HG03558 (cell line): ENCODE measurements at regions not wholly inside any gene's neighbourhood (a gene's known extent, or its start where the extent isn't known, plus 50 kb on each side); places are given as distances from the start of the nearest gene placed in this dataset.
"Not testable (repeated sequence)": the region's sequence is repeated elsewhere in the genome, so short reads cannot be mapped to it uniquely, and the experiment has no call there.

ENCODE experiments used
- ATAC-seq: cut with Tn5 transposase; IDR thresholded peaks from one replicate; pipeline ENCODE4 v1.9.1; 2021; ENCODE audit warnings: moderate number of reproducible peaks; ENCODE audit not compliant: unreplicated experiment; ENCODE audit errors: extremely low read depth

DNA sequence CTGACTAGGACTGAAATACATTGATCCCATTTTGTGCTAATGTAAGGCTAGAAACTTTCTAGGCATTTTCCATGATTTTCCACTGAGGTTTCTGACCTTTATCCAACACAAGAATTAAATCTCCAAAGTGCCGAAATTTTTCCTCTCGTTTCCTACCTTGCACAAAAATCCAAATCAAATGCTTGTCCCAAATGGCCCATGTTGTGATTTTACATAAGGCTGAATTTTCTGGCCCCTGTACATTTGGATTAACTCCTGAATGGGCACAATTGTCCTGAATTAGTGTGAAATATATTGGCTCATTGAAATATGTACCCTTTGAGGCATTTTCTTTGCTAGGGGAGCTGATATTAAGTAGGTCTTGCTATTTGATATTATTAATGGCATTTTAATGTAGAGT lies 105.6 kb upstream of the CBLB start:
- no peak for ATAC-seq

DNA sequence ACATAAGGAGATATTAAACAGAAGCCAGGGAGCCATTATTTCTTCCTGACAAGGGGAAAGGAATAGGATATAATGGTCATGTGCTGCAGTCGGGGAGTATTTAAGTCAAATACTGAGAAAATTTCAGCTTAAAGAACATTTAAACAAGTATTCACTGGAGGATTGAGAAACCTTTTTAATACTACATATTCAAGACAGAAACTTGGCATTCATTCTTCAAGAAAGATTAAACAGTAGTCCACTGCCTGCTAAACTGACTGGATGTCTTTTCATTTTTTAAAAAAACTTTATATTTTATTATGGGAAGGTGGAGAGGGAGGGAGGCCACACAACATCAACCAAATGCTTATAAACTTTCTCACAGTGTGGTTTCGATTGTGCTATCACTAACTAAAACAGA lies 107.4 kb upstream of the CBLB start:
- no peak for ATAC-seq

DNA sequence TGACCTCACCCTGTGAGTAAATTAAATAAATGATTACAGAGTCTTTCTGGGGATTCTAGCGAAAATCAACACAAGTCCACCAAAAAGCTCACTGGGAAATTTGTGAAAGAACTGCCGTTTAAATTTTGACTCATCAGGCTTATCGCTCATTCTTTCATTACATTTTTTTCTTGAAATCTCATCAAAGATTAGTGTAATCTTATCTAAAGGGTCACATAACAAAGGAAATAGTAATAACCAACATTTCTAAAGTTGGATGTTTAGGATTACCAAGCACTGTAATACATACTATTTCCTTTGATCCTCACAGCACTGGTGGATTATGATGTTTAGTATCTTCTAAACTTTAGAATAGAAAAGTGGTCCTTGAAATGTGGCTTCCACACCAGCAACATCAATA lies 111.1 kb upstream of the CBLB start:
- no peak for ATAC-seq

GRCh38 chr3:105982207-105982606 lies 113.4 kb upstream of the CBLB start:
- ATAC-seq = no peak

DNA sequence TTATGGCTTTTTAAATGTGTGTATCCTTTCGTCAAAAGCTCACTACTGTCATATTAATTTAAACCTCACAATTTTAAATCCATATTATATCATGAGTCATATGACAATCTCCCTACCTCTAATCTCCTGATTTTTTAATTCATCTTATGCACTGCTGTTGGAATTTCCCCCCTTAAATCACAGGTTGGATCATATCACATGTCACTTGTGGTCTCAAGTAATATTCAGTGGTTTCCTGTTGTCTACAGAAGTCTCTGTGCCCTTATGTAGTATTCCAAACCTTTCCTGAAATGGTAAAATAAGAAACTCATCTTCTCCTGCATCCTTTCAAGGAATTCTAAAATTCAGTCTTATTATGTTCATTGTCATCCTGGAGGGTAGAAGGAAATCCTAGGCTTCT lies 116.0 kb upstream of the CBLB start:
- no peak for ATAC-seq

DNA sequence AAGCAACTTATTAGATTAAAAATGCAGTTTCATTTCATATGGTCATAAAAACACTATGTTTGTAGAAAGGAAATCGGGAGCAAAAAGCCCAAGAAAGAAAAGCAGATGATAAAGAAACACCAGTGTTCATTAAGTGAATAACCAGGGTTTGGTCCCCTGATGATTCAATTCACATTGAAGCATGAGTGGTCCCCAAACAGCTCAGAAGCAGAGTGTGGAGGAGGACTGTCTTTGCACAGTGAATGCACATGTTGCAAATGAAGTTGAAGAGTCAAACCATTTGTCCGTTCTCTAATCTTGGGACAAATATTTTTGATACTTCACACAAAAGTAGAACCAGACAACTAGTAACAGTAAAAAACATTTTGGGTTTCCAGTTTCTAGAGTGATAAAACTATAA lies 117.5 kb upstream of the CBLB start:
- not testable (repeated sequence) for ATAC-seq

GRCh38 chr3:105987809-105988208 lies 119.0 kb upstream of the CBLB start:
- ATAC-seq = no peak

DNA sequence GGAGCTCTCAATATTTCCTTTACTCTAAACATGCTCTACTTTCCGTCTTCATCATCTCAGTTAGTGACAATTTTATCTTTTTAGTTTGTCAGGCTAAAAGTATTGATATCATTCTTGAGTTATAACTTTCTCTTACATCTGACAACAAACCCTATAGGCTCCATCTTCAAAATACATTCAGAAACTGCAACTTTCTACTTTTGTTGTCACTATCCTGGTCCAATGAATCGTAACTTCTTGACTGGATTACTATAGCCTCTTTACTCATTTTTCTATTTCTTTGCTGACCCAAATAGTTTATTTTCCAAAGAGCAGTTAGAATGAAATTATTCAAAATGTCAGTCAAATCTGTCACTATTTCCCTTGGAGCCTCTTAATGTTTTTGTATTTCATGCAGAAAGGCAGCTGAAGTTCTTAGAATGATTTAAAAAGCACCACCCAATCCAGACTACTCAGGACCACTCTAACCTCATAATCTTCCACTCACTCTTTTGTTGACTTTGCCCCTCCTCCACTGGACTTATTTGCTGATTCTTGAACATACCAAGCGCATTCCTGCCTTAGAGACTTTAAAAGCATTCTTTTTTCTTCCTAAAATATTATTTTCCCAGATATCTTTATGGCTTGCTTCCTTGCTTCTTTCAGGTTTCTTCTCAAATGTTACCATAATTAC lies 119.9 kb upstream of the CBLB start:
- no peak for ATAC-seq

DNA sequence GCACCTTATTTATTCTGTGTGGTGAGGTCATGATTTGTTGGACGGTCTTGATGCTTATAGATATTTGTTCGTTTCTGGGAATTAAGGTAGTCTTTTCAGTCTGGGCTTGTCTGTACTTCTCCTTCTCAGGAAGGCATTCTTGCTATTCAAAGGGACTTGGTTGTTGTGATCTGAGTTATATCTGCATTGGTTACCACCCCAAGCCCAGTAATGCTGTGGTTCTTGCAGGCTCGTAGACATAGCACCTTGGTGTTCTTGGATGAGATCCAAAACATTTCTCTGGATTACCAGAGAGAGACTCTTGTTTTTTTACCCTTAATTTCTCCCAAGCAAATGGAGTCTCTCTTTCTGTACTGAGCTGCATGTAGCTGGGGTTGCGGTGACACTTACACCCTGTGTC lies 128.0 kb upstream of the CBLB start:
- no peak for ATAC-seq

DNA sequence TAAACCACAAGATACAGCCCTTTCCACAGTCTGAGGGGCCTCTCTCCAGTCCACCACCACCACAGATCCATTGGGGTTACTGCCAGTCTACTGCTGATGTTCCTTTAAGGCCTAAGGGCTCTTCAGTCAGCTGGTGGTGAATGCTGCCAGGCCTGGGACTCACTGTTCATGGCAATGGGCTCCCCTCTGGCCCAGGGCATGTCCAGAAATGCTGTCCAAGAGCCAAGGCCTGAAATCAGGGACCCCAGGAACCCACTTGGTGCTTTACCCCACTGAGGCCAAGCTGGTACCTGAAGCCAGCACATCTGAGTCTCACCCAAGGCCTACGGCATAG lies 128.6 kb upstream of the CBLB start:
- no peak for ATAC-seq

DNA sequence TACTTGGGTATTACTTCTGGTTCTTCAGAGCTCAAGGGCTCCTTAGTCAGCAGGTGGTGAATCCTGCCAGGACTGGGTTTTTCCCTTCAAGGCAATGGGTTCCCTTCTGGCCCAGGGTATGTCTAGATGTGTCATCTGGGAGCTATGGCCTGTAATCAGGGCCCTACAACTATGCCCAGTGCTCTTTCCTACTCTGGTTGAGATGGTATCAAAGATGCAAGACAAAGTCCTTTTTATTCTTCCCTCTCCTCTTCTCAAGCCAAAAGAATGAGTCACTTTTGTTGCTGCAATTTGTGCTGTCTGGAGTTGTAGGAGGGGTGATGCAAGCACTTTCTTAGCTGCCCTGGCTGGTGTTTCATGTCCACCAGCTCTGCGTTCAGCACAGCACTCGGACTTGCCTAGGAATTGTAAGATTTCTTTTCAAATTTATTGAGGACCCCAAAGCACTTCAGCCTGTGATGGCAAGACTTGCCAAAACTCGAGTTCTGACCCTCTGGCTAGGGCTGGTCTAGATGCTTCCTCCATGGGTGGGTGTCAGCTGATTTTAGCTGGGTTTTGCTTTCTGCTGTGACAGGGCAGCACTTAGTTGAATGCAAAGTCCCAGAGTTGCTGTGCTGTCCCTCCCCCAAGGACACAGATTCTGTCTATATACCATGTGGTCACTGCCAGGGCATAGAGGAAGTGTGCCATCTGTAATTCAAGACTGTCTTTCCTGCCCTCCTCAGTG lies 129.2 kb upstream of the CBLB start:
- no peak for ATAC-seq

DNA sequence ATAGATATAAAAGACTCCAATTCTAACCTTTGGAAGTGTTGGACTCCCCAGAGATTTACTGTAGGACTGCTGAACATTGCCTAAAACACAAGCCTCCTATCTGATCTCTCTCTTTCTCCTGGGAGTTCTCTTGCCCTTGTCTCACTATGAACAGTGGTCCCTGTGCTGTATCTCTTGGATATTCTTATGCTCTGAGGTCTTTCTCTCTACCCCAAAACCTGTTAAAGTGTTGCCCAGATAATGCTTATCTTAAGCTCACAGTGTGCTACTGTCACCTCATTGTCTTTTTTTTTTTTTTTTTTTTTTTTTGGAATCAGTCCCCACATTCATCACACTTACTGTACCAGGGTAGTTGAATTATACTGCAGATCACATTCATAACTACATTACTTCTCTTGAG lies 131.0 kb upstream of the CBLB start:
- ATAC-seq = no peak

DNA sequence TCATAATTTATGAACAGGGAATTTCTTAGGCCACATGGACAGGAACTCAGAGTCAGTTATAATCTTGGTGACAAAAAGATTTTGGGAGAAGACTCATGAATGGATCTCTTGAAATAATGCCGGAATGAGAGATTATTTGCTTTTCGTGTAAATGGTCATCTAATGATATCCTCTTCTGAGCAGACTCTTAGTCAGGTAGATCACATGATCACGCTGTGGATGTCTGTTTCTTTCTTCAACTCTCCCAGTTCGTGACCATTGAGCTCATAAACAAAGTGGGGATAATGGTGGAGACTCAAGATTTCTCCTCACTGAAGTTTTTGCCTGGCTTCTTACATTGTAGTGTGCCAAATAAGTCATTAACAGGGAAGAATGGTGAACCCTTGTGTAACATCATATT lies 133.1 kb upstream of the CBLB start:
- ATAC-seq = no peak

DNA sequence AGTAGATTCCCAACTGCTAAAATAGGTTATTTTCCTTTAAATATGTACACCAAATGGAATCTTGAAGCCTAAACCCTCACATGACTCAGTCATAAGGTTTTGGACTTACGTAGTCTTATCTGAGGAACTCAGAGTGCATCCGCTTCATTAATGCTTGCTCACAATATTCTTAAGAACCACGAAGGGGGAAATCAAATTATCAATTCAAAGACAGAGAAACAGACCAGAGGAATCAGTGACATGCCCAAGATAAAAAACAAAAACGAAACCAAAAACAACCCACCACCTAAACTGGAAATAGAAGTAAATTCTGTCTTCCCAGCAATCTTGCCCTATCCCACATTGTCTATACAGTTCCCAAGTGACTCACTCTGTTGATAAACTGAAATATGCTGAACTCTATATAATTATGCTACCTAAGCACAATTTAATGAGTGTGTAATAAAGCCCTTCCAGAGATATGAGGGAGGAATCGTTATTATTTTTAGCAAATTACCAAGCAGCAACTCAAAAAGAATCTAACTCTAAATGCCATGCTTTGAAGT lies 135.4 kb upstream of the CBLB start:
- ATAC-seq = no peak

DNA sequence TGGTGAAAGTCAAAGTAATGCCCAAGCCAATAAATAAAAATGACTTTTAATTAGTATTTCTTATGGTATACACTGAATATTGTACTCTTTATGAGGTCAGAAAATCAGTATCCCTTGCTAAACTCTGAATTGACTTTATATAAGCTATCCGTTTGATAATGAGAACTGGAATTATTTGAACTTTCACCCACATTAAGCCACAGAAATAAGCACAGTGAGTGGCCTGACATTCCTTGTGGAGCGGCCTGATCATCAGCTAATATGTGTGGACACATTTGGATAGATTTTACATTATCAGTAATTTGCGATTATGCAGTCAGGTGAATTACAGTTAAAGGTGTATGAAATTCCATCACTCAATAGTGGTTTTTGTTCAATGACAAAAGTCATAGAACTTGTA lies 136.0 kb upstream of the CBLB start:
- ATAC-seq = no peak

- ATAC-seq = no peak
These were observed 137.2 kb upstream of the CBLB start for GRCh38 chr3:106006001-106006400.

DNA sequence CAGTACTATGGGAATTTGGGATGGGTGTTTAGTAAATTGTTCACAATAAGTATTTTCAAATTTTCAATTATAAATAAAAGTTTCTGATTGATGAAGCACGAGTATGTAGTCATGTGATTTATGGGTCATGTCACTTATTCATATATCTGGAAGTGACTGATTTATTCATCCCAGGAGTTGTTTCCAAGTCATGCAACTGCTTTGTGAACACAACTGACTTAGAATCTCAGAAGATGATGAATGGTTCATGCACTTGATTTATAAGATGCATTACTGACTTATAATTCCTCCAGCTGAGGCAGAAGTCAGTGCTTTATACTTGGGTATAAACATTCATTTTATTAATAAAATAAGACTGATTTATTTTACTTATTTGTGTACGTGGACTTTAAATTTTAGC lies 137.8 kb upstream of the CBLB start:
- ATAC-seq = no peak

DNA sequence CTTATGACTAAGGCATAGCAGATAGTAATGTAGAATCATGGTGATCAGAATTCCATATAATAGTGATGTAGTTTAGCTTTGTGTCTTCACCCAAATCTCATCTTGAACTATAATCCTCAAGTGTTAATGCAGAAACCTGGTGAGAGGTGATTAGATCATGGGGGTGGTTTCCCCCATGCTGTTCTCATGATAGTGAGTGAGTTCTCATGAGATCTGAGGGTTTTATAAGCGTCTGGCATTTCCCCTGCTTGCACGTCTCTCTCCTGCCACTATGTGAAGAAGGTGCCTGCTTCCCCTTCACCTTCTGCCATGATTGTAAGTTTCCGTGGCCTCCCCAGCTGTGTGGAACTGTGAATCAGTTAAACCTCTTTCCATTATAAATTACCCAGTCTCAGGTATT lies 138.7 kb upstream of the CBLB start:
- no peak for ATAC-seq

DNA sequence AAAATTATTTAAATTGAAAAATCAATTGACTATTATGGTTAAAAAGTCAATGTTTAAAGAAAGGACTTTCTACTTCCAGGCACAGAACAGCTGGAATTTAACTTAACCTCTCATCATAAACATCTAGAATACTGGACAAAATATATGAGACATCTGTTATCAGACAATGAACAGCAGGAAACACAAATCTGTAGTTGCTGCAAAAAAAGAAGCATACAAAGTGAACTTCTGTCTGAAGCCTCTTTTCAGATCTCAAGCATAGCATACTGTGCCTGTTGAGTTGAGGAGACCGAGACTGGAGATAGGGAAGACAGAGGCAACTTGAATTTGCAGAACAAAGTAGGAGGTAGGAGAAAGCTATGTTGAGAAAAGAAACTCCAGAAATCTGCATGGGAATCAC lies 140.0 kb upstream of the CBLB start:
- no peak for ATAC-seq

GRCh38 chr3:106010829-106011228 lies 142.0 kb upstream of the CBLB start:
- ATAC-seq = no peak

DNA sequence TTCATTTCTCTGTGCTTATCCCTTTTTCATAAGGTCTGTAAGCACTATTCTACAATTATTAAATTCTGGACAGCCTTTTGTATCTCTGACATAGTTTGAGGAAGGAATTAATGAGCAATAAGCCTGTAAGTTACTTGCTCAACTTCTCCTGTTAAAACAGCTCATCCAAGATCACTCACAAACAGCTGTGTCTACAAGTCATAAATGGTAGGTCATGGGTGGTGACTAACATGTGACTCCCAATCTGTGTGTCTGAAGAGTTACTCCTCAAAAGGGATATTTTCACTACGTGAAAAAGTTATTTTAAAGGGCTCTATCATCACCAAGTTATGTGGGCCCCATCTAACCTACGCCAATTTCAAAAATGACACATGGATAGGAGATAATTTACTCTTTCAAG lies 145.2 kb upstream of the CBLB start:
- no peak for ATAC-seq

DNA sequence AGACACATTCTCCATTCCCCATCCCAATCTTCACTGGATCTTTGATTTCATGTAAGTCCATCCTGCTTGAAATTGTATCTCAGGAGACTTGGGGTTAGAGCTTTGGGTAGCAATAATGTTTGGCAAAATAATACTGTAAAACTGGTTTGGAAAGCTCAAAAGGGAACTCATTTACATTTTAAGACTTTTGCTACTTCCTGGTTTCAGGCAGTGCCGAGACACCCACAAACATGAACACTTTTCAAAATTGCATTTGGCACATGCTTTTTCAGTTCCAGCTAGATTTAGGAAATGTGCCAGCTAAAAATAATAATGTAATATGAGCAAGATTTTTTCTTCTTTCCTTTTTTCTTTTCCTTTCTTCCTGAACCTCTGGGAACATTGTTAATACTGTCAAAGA lies 145.7 kb upstream of the CBLB start:
- no peak for ATAC-seq
